HG03045 (cell line): ENCODE measurements at regions not wholly inside any gene's neighbourhood (a gene's known extent, or its start where the extent isn't known, plus 50 kb on each side); places are given as distances from the start of the nearest gene placed in this dataset.
"Not testable (repeated sequence)": the region's sequence is repeated elsewhere in the genome, so short reads cannot be mapped to it uniquely, and the experiment has no call there.

ENCODE experiments used
- ATAC-seq: cut with Tn5 transposase; IDR thresholded peaks from one replicate; pipeline ENCODE4 v1.9.1; 2021; ENCODE audit warnings: mild to moderate bottlenecking, moderate library complexity; ENCODE audit not compliant: unreplicated experiment

- ATAC-seq, result no peak
Measured at GRCh38 chr12:84161296-84161695, 751.3 kb downstream of the SLC6A15 start.

- no peak for ATAC-seq
Measured at GRCh38 chr12:84159260-84159659, 753.3 kb downstream of the SLC6A15 start.

- ATAC-seq, result no peak
Measured at GRCh38 chr12:84157170-84157569, 755.4 kb downstream of the SLC6A15 start.

- not testable (repeated sequence) for ATAC-seq
Measured at GRCh38 chr12:84154991-84155930, 757.3 kb downstream of the SLC6A15 start.

GRCh38 chr12:84154439-84154990 is 758.1 kb downstream of the SLC6A15 start:
- ATAC-seq, result not testable (repeated sequence)

- ATAC-seq, result no peak
Measured at GRCh38 chr12:84150201-84150600, 762.4 kb downstream of the SLC6A15 start.

- no peak for ATAC-seq
Measured at GRCh38 chr12:84148335-84148734, 764.3 kb downstream of the SLC6A15 start.

GRCh38 chr12:84136862-84137367 is 775.7 kb downstream of the SLC6A15 start:
- ATAC-seq, result no peak

- ATAC-seq, result no peak
Measured at GRCh38 chr12:84135586-84136279, 776.9 kb downstream of the SLC6A15 start.

GRCh38 chr12:84134797-84135366 is 777.7 kb downstream of the SLC6A15 start:
- no peak for ATAC-seq

- ATAC-seq, result no peak
Measured at GRCh38 chr12:84131076-84131475, 781.5 kb downstream of the SLC6A15 start.

- ATAC-seq, result no peak
Measured at GRCh38 chr12:84128117-84128991, 784.2 kb downstream of the SLC6A15 start.

GRCh38 chr12:84124211-84124610 is 788.4 kb downstream of the SLC6A15 start:
- no peak for ATAC-seq

- no peak for ATAC-seq
Measured at GRCh38 chr12:84117190-84117589, 795.4 kb downstream of the SLC6A15 start.

- ATAC-seq, result no peak
Measured at GRCh38 chr12:84113666-84114065, 798.9 kb downstream of the SLC6A15 start.

GRCh38 chr12:84103886-84104285 is 808.7 kb downstream of the SLC6A15 start:
- ATAC-seq, result not testable (repeated sequence)

GRCh38 chr12:84101963-84102362 is 810.6 kb downstream of the SLC6A15 start:
- ATAC-seq, result not testable (repeated sequence)

- not testable (repeated sequence) for ATAC-seq
Measured at GRCh38 chr12:84099591-84099990, 813.0 kb downstream of the SLC6A15 start.

GRCh38 chr12:84091651-84092050 is 820.9 kb downstream of the SLC6A15 start:
- ATAC-seq, result no peak

GRCh38 chr12:84089356-84089755 is 823.2 kb downstream of the SLC6A15 start:
- no peak for ATAC-seq
